ENCODE measurements at regions not wholly inside any gene's neighbourhood (a gene's known extent, or its start where the extent isn't known, plus 50 kb on each side); places are given as distances from the start of the nearest gene placed in this dataset.

GRCh38 chr5:10077791-10078545 is 171.7 kb downstream of the ATPSCKMT start:
- no peaks in the 10 kb centered on the region for H3K36me3 ChIP-seq (ENCODE audit: control insufficient read depth, insufficient read depth, low read length)
- H3K4me3 ChIP-seq (ENCODE audit: low read length), result no peak overlapping the region
- no peak for DNase-seq
- no peaks in the 10 kb centered on the region for H3K9me3 ChIP-seq (ENCODE audit: control insufficient read depth, low read depth, low read length)
- no peaks in the 10 kb centered on the region for H3K27me3 ChIP-seq (ENCODE audit: control insufficient read depth, insufficient read depth, low read length)
- no peak overlapping the region for H3K27ac ChIP-seq (ENCODE audit: low read length)
- no CpG with 5 or more reads among the region's 11 CpGs for WGBS (ENCODE audit: insufficient coverage, low lambda C conversion rate)
- no peaks in the 10 kb centered on the region for H3K4me1 ChIP-seq (ENCODE audit: control insufficient read depth, insufficient read depth, low read length)

- no peaks in the 10 kb centered on the region for H3K4me1 ChIP-seq (ENCODE audit: control insufficient read depth, insufficient read depth, low read length)
- H3K9me3 ChIP-seq (ENCODE audit: control insufficient read depth, low read depth, low read length), result no peaks in the 10 kb centered on the region
- H3K4me3 ChIP-seq (ENCODE audit: low read length), result no peak overlapping the region
- no peaks in the 10 kb centered on the region for H3K36me3 ChIP-seq (ENCODE audit: control insufficient read depth, insufficient read depth, low read length)
- H3K27ac ChIP-seq (ENCODE audit: low read length), result no peak overlapping the region
- no peaks in the 10 kb centered on the region for H3K27me3 ChIP-seq (ENCODE audit: control insufficient read depth, insufficient read depth, low read length)
- DNase-seq, result no peak
- no CpG with 5 or more reads among the region's 8 CpGs for WGBS (ENCODE audit: insufficient coverage, low lambda C conversion rate)
Measured at GRCh38 chr5:10073441-10074104, 176.1 kb downstream of the ATPSCKMT start.

- no peaks in the 10 kb centered on the region for H3K27me3 ChIP-seq (ENCODE audit: control insufficient read depth, insufficient read depth, low read length)
- 100% methylated on average over 1 of the region's 4 CpGs for WGBS (ENCODE audit: insufficient coverage, low lambda C conversion rate)
Measured at GRCh38 chr5:10069637-10070313, 179.9 kb downstream of the ATPSCKMT start.

GRCh38 chr5:10065428-10066000 is 184.2 kb downstream of the ATPSCKMT start:
- no CpG with 5 or more reads among the region's 34 CpGs for WGBS (ENCODE audit: insufficient coverage, low lambda C conversion rate)
- H3K27ac ChIP-seq (ENCODE audit: low read length), result no peak overlapping the region
- no peaks in the 10 kb centered on the region for H3K36me3 ChIP-seq (ENCODE audit: control insufficient read depth, insufficient read depth, low read length)
- H3K27me3 ChIP-seq (ENCODE audit: control insufficient read depth, insufficient read depth, low read length), result no peaks in the 10 kb centered on the region
- no peak overlapping the region for H3K4me3 ChIP-seq (ENCODE audit: low read length)
- peaks cover 8% of the 10 kb centered on the region for H3K9me3 ChIP-seq (ENCODE audit: control insufficient read depth, low read depth, low read length)
- no peak for DNase-seq
- H3K4me1 ChIP-seq (ENCODE audit: control insufficient read depth, insufficient read depth, low read length), result no peaks in the 10 kb centered on the region

More at GRCh38 chr5:10069637-10070313, 179.9 kb downstream of the ATPSCKMT start:
- no peak overlapping the region for H3K4me3 ChIP-seq (ENCODE audit: low read length)
- no peak overlapping the region for H3K27ac ChIP-seq (ENCODE audit: low read length)
- no peaks in the 10 kb centered on the region for H3K4me1 ChIP-seq (ENCODE audit: control insufficient read depth, insufficient read depth, low read length)
- no peak for DNase-seq
- no peaks in the 10 kb centered on the region for H3K36me3 ChIP-seq (ENCODE audit: control insufficient read depth, insufficient read depth, low read length)
- peaks cover 8% of the 10 kb centered on the region for H3K9me3 ChIP-seq (ENCODE audit: control insufficient read depth, low read depth, low read length)

DNA sequence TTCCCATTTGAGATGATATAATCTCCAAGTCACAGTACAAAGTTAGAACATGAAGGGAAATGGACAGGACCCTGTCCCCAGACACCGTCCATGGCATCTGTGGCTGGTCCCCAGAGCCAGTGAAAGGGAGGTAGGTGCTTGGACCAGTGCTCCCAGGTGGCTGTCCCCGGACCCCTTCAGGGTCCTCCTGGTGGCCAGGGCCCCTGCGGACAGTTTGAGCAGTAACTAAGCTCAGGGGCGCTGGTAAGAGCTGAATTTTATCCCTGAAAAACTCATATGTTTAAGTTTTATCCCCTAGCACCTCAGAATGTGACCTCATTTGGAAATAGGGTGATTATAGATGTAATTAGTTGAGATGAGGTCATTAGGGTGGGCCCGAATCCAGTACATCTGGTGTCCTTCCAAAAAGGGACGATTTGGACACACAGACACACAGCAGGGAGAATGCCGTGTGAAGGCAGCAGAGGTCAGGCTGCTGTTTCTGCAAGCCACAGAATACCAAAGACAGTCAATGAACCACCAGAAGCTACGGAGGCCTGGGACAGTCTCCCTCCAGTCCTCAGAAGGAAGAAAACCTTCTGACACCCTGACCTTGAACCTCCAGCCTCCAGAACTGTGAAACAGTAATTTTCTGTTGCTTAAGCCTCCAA is 185.0 kb downstream of the ATPSCKMT start:
- Histone ChIP-seq H3K4me3 (ENCODE audit: low read length) (no peak overlapping the region), H3K27me3 (ENCODE audit: control insufficient read depth, insufficient read depth, low read length) (no peaks in the 10 kb centered on the region), H3K36me3 (ENCODE audit: control insufficient read depth, insufficient read depth, low read length) (no peaks in the 10 kb centered on the region), H3K9me3 (ENCODE audit: control insufficient read depth, low read depth, low read length) (peaks cover 8% of the 10 kb centered on the region), H3K27ac (ENCODE audit: low read length) (no peak overlapping the region), H3K4me1 (ENCODE audit: control insufficient read depth, insufficient read depth, low read length) (no peaks in the 10 kb centered on the region)
- WGBS (ENCODE audit: insufficient coverage, low lambda C conversion rate), result no CpG with 5 or more reads among the region's 8 CpGs
- no peak for DNase-seq

DNA sequence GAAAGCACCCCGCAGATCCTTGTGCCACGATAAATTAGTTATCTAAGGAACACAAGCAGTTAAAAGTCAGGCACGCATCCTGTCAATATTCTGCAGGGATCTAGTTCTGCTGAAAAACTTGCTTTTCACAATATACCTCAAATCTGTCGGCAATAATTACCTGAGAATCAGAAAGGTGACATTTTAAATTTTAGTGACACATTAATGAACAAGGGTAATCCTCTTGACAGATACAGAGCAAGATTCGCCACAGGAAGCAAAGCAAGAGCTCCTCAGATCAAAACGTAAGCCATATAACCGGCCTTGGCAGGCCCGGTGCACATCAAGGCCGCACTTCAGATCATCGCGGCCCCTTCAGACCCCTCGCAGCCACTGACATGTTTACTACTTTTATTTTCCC is 185.7 kb downstream of the ATPSCKMT start:
- DNase-seq, result no peak
- Histone ChIP-seq H3K4me3 (ENCODE audit: low read length) (no peak overlapping the region), H3K27me3 (ENCODE audit: control insufficient read depth, insufficient read depth, low read length) (no peaks in the 10 kb centered on the region), H3K4me1 (ENCODE audit: control insufficient read depth, insufficient read depth, low read length) (no peaks in the 10 kb centered on the region), H3K36me3 (ENCODE audit: control insufficient read depth, insufficient read depth, low read length) (no peaks in the 10 kb centered on the region), H3K9me3 (ENCODE audit: control insufficient read depth, low read depth, low read length) (peaks cover 8% of the 10 kb centered on the region), H3K27ac (ENCODE audit: low read length) (no peak overlapping the region)
- no CpG with 5 or more reads among the region's 12 CpGs for WGBS (ENCODE audit: insufficient coverage, low lambda C conversion rate)

DNA sequence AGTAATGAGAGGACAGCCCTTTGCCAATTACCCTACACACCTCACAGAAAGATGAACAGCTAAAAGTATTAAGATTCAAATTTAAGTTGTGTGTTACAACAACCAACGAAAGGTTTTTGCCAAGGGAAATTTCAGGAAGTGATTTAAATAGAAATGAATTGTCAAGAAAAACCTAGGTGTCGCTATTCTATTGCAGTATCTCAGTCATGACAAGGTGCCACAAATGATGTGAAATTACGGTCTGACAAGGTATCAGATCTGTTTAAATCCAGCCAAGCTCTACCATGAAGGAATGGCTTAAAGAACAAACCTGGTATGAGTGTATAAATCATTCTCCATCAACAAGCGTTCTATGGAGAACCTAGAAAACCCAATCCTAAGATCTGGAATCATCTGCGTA is 189.7 kb downstream of the ATPSCKMT start:
- H3K27ac ChIP-seq (ENCODE audit: low read length), result no peak overlapping the region
- H3K4me3 ChIP-seq (ENCODE audit: low read length), result no peak overlapping the region
- H3K36me3 ChIP-seq (ENCODE audit: control insufficient read depth, insufficient read depth, low read length), result no peaks in the 10 kb centered on the region
- 94% methylated on average over 3 of the region's 5 CpGs for WGBS (ENCODE audit: insufficient coverage, low lambda C conversion rate)
- no peaks in the 10 kb centered on the region for H3K4me1 ChIP-seq (ENCODE audit: control insufficient read depth, insufficient read depth, low read length)
- no peaks in the 10 kb centered on the region for H3K9me3 ChIP-seq (ENCODE audit: control insufficient read depth, low read depth, low read length)
- no peak for DNase-seq
- H3K27me3 ChIP-seq (ENCODE audit: control insufficient read depth, insufficient read depth, low read length), result no peaks in the 10 kb centered on the region

DNA sequence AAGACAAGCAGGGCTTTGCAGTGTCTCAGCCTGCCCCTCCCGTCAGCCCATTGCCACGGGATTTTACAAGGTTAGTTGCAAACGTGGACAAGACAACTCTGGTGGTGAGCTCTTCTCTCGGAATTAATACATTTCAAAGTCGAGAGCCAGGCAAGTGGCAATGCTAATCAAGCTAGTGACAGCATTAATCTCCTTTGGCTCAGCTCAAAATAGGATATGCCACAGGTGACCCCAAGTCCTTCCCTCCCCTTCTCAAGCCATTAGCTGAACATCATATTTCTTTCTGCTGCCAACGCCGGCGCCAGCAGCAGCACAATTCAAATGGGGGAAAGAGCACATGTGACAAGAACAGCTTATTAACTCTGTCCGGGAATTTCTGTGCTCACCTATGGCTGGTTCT is 190.1 kb downstream of the ATPSCKMT start:
- Histone ChIP-seq H3K27ac (ENCODE audit: low read length) (no peak overlapping the region), H3K27me3 (ENCODE audit: control insufficient read depth, insufficient read depth, low read length) (no peaks in the 10 kb centered on the region), H3K4me3 (ENCODE audit: low read length) (no peak overlapping the region), H3K9me3 (ENCODE audit: control insufficient read depth, low read depth, low read length) (no peaks in the 10 kb centered on the region), H3K36me3 (ENCODE audit: control insufficient read depth, insufficient read depth, low read length) (no peaks in the 10 kb centered on the region), H3K4me1 (ENCODE audit: control insufficient read depth, insufficient read depth, low read length) (no peaks in the 10 kb centered on the region)
- DNase-seq, result no peak
- 80% methylated on average over 1 of the region's 9 CpGs for WGBS (ENCODE audit: insufficient coverage, low lambda C conversion rate)

DNA sequence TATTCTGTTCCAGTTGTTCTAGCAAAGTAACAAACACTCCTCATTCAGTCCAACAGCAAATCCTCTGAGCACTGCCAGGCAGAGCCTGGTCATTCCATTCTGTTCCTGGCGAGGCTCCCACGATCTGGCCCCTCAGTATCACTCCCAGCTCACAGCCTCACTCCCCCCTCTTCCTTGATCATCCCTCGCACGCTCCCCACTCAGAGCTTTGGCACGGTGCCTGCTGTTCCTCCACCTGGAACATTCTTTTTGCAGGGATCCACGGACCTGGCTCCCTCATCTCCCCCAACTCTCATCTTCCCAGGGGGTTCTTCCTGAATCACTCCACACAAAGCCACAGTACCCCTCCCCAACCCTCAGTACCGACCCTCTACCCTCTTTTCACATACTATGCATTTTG is 192.3 kb downstream of the ATPSCKMT start:
- Histone ChIP-seq H3K27me3 (ENCODE audit: control insufficient read depth, insufficient read depth, low read length) (no peaks in the 10 kb centered on the region), H3K36me3 (ENCODE audit: control insufficient read depth, insufficient read depth, low read length) (no peaks in the 10 kb centered on the region), H3K27ac (ENCODE audit: low read length) (no peak overlapping the region), H3K4me3 (ENCODE audit: low read length) (no peak overlapping the region), H3K9me3 (ENCODE audit: control insufficient read depth, low read depth, low read length) (peaks cover under 1% of the 10 kb centered on the region), H3K4me1 (ENCODE audit: control insufficient read depth, insufficient read depth, low read length) (no peaks in the 10 kb centered on the region)
- 100% methylated on average over 3 of the region's 7 CpGs for WGBS (ENCODE audit: insufficient coverage, low lambda C conversion rate)
- no peak for DNase-seq

DNA sequence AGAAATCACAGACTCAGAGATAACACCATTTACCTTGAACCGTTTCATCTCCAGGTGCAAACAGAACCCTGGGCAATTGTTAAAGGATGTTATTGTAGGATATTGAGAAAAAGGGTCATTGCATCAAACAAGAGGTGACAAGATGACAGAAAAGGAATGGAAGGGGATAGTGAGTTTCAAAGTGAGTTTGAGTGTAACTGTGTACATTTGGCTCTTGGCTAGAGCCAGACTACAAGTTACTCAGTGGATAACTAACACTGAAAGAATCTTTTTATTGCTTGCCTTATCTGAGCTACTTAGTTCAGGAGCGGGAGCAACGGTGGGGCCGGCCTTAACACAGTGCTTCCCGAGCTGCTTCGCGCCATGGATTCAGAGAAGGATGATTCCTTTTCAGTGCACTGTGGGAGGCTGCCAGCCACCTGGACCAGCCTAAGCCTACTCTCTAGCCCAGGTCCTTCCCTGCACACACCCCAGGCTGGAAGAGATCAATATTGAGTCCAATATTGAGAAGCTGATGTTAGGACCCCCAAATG is 193.4 kb downstream of the ATPSCKMT start:
- Histone ChIP-seq H3K36me3 (ENCODE audit: control insufficient read depth, insufficient read depth, low read length) (no peaks in the 10 kb centered on the region), H3K27ac (ENCODE audit: low read length) (no peak overlapping the region), H3K4me3 (ENCODE audit: low read length) (no peak overlapping the region), H3K9me3 (ENCODE audit: control insufficient read depth, low read depth, low read length) (peaks cover 6% of the 10 kb centered on the region), H3K4me1 (ENCODE audit: control insufficient read depth, insufficient read depth, low read length) (no peaks in the 10 kb centered on the region), H3K27me3 (ENCODE audit: control insufficient read depth, insufficient read depth, low read length) (no peaks in the 10 kb centered on the region)
- no CpG with 5 or more reads among the region's 7 CpGs for WGBS (ENCODE audit: insufficient coverage, low lambda C conversion rate)
- peak in 1 of 2 donors; percentile 28 for DNase-seq
